Hepatic stellate cell (primary cell): ENCODE measurements at regions not wholly inside any gene's neighbourhood (a gene's known extent, or its start where the extent isn't known, plus 50 kb on each side); places are given as distances from the start of the nearest gene placed in this dataset.

Source experiments
- DNase-seq: peaks from one replicate; pipeline ENCODE4 v3.0.0; 2011; ENCODE audit warnings: low spot score

DNA sequence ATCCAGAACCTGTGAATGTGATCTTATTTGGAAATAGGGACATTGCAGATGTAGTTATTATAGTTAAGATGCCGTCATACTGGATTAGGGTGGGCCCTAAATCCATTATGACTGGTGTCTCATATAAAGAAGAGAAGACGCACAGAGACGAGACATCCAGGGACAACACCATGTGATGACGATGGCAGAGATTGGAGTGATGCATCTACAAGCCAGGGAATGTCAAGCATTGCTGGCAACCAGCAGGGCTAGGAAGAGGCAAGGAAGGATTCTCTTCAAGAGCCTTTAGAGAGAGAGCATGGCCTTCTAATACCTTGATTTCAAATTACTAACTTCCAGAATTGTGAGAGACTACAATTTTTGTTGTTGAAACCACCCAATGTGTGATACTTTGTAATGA, 345.8 kb downstream of the PTEN start:
- no peak for DNase-seq

DNA sequence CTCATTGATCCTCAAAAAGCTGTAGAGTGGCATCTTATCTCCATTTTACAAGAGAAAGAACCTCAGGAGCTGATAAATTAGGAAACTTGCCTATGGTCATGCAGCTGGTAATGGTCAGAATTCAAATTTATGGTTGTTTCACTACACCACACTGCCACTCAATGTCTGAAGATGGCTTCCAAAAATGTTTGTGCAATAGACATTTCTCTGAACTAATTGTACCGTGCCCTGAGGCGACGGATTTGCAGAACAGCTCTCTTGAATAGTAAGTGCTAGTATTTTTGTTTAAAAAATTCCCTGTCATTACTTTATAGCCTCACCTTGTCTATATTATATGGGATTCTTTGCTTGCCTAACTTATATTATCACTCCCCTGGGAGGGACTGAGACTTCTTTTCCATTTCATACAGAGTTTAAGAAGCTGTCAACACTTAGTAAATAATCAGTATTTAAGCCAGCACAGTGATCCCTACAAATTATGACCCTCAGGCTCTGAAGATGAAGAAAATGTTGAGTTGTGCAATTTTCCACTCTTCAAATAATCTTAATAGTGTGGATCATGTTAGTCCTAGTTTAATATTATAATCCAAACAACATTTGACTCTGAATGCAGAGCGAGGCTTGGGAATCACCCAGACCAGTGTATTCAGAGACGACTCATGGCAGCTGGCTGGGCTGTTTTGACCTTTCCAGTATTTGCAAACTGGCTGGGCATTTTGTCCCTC, 346.6 kb downstream of the PTEN start:
- no peak for DNase-seq

- DNase-seq: no peak
These were observed 347.8 kb downstream of the PTEN start for GRCh38 chr10:88211230-88211629.

DNA sequence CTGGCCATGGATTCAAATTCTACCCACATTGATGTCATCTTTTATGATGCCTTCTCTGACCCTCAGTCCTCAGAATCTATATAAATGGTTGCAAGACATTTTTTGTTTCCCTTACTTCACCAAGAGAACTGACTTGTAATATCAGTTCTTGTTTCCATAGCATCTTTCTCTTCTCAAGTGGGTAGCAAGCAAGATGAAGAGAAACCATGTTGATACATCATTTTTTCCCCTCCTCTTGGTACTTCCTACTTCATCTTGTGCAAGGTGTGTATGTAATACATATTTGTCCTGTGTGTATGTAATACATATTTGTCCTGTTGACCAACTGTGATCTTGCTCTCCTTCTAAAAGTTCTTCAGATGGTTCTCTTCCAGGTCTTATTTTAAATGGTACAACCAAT, 348.6 kb downstream of the PTEN start:
- DNase-seq: no peak

GRCh38 chr10:88213065-88213605, 349.7 kb downstream of the PTEN start:
- no peak for DNase-seq

- DNase-seq: no peak
These were observed 353.6 kb downstream of the PTEN start for GRCh38 chr10:88216976-88217375.

- no peak for DNase-seq
These were observed 354.9 kb downstream of the PTEN start for GRCh38 chr10:88218362-88218761.

GRCh38 chr10:88219753-88220152, 356.3 kb downstream of the PTEN start:
- no peak for DNase-seq

DNA sequence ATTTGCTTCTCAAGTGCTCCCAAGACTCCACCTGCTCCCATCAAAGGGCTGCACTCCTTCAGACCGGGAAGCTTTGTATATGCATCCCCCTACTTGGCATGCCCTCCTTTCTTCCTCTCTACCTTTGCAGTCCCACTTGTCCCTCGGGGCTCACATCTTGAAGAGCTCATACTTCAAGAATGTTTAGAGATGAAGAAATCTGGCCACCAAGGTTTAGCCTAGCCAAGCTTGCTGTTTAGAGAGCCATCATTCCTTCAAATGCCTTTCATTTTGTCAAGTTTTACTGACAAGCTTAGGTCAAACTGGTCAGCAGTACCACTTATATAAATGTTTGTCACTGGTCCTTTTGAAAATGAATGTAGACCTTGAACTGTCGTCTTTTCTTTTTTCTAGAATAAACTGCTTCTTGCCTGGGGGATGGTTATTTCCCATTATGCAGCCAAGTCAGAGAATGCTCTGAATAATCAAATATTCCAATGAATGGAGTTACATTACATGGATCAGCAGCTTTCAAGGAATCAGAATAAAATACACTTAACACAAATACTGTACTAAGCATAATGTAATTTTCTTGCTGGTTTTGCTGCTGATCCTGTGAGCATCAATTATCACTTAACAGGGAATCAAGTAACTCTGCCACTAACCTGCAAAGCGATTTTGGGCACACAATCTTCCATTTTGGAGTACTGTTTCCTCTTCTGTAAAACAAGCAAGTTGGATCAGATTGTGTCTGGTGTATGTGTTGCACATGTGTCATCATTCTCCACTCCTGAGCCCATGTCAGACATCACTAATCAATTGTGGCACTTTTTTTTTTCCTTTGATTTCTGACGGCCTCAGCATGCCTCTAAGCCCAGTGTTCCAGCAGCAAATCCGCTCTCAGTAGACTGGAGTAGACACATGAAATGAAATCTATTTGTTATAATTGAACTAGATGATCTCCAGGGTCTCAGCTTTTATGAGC, 357.9 kb downstream of the PTEN start:
- DNase-seq: no peak

DNA sequence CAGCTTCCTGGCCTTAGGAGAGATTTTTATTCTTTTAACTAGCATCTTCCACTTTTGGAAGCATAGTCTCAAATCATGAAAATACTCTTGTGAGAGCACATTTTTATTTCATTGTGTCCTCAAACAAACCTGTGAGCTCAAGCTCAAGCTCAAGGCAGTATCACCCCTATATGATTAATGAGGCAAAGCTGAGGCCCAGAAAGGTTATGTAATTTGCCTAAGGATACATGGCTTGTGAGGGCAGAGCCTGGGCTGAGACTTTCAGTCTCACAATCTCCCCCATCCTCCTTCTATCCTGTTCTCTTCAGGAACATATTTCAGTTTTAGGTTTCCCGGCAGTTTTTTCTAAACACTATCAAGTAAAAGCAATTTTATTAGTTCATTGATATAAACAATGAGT, 359.5 kb downstream of the PTEN start:
- no peak for DNase-seq
